HG02852 (cell line): ENCODE measurements at regions not wholly inside any gene's neighbourhood (a gene's known extent, or its start where the extent isn't known, plus 50 kb on each side); places are given as distances from the start of the nearest gene placed in this dataset.

Source experiments
- ATAC-seq: cut with Tn5 transposase; IDR thresholded peaks from one replicate; pipeline ENCODE4 v1.9.1; 2021; ENCODE audit warnings: mild to moderate bottlenecking, moderate library complexity; ENCODE audit not compliant: unreplicated experiment

DNA sequence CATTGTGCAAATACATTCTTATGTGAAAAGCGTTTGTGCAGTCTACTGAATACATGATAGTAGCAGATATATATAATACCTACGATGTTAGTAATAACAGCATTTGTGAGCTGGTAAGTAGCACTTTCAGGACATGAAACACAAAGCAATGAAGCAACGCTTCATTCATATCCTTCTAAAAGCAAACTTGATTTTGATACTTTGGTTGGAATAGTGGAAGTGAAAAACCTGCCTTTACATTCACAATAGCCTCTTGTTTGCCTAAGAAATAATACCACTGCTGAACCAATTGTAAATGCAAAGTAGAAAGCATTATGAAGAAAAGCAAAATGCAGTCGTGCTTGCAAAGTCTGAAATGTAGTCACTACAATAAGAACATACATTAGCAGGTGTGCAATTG lies 926.3 kb downstream of the FSTL5 start:
- ATAC-seq, result no peak

DNA sequence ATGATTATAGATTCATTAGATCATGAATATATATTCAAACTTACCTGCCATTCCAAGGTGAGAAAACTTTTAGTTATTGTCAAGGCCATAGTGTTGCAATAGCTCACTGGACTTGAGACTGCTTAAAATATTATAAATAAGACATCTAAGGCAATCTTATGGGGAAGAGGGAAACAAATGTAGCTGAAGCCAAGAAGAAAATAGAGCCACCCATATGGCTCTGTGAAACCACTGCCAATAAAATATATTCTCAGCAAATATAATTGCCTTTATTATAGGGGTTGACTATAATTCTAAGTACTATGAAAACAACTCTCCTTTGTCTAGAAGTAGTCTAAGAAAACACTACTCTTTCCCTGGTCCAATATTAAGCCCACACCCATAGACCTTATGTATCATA lies 938.5 kb downstream of the FSTL5 start:
- ATAC-seq, result no peak

GRCh38 chr4:161222889-161223288 lies 940.9 kb downstream of the FSTL5 start:
- no peak for ATAC-seq

GRCh38 chr4:161208564-161208963 lies 955.2 kb downstream of the FSTL5 start:
- no peak for ATAC-seq

GRCh38 chr4:161206528-161207080 lies 957.2 kb downstream of the FSTL5 start:
- no peak for ATAC-seq

DNA sequence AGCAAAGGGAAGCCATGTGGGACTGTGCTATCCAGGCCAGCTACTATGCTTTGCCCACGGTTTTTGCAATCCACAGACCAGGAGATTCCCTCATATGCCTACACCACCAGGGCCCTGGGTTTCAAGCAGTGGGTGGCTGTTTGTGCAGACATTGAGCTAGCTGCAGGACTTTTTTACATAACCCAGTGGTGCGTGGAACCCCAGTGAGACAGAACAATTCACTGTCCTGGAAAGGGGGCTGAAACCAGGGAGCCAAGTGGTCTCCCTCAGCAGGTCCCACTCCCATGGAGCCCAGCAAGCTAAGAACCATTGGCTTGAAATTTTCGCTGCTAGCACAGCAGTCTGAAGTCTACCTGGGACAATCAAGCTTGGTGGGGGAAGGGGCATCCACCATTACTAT lies 959.9 kb downstream of the FSTL5 start:
- no peak for ATAC-seq

DNA sequence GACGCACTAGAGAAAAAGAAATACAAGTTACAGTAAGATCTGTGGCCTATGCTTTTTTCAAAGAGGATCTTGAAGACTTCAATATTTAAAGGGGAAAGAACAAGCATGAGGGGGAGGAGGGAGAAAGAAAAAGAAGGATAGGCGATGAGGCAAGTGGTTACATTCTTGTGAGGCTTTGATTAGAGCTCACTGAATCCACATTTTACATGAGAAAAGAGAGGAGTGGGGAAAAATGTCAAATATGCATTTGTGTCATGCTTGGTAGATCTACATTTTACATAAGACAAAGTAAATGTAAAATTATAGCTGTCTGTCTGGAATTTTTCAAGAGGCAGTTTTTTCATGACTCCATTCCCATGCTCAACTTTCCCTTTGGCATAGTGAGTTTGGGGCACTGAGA lies 965.9 kb downstream of the FSTL5 start:
- ATAC-seq, result no peak

- ATAC-seq, result no peak
Measured at GRCh38 chr4:161197474-161197873, 966.3 kb downstream of the FSTL5 start.

DNA sequence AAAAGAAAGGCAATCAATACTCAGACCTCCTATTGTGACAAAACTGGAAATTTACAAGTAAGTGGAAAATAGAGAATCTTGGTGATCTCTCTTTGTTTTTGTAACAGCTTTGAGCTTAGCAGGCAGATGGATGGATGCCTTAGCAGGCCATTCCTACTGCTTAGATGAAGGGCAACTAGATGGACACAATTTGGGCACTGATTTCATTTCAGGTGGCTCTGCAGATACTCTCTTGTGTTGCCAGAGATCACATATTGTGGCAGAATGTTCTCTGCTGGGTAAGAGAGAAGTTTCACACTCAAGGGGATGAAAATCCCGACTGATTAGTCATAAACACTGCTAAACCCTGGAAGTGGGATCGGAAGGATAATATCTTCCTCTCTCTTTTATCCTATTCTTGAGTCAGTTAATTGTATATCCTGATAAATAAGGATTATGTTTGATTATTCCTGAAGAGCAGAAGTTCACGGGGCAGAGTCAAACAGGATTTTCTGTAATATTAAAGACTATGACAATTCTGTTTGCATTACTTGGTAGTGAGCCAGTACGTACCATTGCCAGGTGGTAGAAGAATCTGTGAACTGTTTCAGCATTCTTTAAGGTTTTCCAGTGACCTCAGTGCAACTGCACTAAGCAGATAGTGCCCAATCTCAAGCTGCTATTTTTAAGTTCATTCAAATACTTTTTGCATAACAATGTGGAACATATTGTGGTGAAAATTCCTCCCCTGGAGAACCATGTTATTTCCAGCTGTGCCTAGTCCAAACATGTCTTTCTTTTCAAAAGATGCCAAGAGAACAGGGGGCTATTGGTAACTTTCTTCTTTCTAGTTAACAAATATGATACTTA lies 974.3 kb downstream of the FSTL5 start:
- no peak for ATAC-seq

DNA sequence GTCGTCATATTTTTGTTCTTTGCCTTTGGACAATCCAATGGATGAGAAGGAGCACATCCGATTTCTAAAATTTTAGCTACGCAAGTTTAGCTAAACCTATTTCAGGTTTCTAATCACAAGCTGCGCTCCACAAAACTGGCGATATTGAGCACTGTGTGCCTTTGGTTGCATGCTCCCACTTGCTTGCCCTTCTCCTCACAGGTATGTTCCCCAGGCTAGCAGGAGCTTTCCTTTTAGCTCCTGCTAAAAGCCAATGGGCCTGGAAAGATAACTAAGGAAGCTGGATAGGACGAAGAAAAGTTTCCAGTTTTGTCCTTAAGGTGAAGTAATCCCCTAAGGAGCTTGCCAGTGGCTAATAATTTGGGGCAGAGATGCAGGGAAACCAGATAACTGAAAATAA lies 975.2 kb downstream of the FSTL5 start:
- ATAC-seq, result no peak

- ATAC-seq, result no peak
Measured at GRCh38 chr4:161187569-161187968, 976.2 kb downstream of the FSTL5 start.

- no peak for ATAC-seq
Measured at GRCh38 chr4:161186750-161187149, 977.0 kb downstream of the FSTL5 start.

DNA sequence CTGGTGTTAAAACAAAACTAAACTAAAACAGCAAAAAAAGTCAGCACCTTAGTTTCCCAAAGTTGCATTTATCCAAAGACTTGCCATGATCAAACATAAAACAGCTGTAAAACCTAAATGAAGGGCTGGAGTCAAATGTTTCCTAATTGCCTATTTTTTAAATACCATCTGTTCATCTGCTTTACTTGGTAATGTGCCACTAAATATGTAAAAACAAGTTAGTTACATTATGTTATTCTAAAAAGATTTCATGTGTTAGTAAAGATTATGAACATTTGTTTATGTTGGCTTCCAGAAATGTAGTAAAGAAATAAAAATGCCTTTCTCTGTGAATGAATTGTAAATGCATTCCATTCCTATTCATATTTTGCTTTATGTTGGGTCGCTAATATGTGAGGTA lies 977.8 kb downstream of the FSTL5 start:
- no peak for ATAC-seq

DNA sequence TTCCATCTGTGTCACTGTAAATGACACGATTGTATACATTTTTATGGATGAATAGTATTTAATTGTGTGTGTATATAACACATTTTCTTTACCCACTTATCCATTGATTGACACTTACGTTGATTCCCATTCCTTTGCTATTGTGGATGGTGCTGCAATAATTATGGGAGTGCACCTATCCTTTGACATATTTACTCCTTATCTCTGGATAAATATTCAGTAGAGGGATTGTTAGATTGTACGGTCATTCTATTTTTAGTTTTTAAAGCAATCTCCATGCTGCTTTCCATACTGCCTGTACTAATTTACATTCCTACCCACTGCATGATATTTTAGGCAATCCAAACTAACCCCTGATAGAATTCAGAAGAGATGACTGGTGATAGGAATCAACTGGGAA lies 980.1 kb downstream of the FSTL5 start:
- ATAC-seq, result no peak

DNA sequence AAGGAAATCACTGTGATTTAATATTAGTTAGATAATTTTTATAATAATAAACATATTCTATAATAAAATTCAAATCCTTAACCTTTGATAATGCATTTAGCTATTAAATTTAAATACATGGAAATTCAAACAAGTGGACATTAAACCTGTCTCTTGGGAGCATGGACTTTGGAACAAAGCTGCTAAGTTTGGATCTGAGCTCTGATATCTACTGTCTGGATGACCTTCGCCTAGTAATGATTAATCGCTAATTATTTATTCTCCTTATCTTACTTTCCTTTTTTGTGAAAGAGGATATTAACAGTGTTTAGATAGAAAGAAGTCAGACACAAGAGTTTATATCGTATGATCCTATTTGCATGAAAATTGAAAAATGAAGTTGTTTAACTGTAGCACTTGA lies 980.9 kb downstream of the FSTL5 start:
- ATAC-seq, result no peak

- ATAC-seq, result no peak
Measured at GRCh38 chr4:161178310-161178709, 985.5 kb downstream of the FSTL5 start.

- no peak for ATAC-seq
Measured at GRCh38 chr4:161172396-161173026, 991.3 kb downstream of the FSTL5 start.

- ATAC-seq, result no peak
Measured at GRCh38 chr4:161167539-161167938, 996.3 kb downstream of the FSTL5 start.

DNA sequence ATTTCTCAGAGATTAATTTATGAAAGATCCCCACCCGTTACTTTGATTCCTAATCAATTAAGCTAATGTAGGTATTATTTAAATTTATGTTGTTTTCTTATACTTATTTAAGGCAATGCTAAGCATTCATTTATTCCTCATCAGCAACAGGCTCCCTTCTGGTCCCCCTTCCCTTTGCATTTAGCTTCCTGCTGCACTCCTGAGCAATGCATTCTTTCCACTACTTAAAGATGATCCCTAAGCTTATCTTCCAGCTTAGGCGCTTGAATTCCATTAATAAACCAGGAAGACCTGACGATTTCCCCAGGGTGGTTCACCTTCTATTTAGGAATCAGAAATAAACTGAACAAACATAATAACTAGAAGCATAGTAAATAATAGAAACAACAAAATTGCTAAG lies 1003.1 kb downstream of the FSTL5 start:
- no peak for ATAC-seq

GRCh38 chr4:161148051-161148450 lies 1015.7 kb downstream of the FSTL5 start:
- ATAC-seq, result no peak

DNA sequence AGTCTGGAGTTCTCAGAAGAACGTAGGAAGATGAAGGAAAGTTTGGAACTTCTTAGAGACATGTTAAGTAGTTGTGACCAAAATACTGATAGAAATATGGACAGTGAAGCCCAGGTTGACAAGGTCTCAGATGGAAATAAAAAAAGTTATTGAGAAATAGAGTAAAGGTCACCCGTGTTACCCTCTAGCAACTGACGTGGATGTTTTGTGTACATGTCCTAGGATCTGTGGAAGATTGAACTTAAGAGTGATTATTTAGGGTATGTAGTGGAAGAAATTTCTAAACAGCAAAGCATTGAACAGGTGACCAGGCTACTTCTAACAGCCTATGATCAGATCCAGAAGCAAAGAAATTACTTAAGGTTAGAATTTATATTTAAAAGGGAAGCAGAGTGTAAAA lies 1020.4 kb downstream of the FSTL5 start:
- ATAC-seq, result no peak

DNA sequence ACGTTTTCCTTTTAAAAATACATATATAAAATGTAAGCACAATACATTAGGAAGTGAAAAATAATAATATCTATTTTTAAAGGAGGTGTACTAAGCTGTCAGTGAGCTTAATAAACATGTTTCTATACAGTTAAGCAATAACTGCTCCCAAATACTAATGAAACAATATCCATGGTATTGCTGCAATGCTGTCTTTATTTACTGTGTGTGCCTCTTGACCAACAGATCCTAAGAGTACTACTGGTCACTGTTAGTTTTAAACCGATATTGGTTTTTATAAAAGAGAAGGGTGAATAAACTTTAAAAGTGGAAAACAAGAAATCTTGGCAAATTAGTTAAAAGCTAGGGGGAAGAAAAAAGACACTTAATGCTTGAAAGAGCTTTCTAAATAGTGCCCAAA lies 1029.0 kb downstream of the FSTL5 start:
- ATAC-seq, result no peak
